NCI-H774 (cell line): ENCODE measurements at regions not wholly inside any gene's neighbourhood (a gene's known extent, or its start where the extent isn't known, plus 50 kb on each side); places are given as distances from the start of the nearest gene placed in this dataset.

Experiments
- DNase-seq: peaks from one replicate; lab custom pipeline; 2025; lab: John Stamatoyannopoulos, UW

DNA sequence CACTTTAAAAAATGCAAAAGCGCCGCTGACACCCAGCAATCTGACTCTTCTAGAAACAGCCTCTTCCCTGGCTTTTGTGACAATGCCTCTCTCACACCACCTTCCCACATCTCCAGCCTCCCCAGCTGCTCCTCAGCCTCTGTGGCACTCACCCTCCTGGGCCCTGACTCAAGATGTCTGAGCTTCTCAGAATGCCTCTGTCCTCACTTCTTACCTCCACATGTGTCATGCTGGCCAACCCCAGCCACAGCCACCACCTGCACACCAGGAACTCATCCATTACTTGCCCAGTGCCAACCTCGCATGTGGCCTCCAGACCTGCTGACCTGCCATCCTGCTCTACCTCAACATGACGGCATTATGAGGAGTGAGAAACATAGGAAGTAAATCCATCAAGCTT is 249.8 kb upstream of the RAB6C start:
- DNase-seq = no peak

DNA sequence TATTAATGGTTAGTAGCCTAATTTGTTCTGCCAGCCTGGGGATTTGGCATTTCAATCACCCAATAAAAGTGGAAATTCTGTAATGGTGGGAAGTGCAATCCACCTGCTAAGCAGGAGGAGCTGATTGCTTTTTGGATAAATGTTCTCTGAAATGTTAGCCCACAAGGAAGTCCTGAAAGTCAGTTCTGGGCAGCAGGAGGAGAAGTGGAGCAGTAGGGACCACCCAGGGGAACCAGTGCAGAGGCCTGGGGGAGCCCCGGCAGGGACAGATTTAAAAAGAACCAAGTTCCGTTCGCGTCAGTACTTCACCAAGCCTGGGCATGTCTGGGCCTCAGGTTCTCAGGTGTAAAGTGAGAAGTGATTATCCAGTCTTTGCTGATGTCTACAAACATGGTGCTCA is 248.5 kb upstream of the RAB6C start:
- DNase-seq = no peak

- no peak for DNase-seq
These were observed 247.4 kb upstream of the RAB6C start for GRCh38 chr2:129731907-129732629.

DNA sequence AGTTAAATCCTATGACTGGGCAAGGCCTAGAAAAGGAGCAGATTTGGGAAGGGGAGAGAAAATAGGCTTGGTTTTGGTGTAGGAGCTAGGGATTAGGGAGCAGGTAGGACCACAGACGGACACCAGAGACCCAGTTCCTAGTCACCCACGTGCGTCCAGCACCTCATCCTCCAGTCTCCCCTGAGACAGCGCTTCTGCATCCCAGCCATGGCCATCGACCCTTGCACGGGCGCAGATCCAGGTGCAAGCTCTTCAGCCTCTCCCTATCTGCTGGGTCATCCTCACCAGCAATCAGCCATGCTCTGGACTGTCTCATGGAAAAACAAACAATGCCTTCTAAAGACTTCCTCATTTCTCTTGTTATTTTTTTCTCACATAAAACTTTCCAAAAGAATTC is 246.8 kb upstream of the RAB6C start:
- no peak for DNase-seq

DNA sequence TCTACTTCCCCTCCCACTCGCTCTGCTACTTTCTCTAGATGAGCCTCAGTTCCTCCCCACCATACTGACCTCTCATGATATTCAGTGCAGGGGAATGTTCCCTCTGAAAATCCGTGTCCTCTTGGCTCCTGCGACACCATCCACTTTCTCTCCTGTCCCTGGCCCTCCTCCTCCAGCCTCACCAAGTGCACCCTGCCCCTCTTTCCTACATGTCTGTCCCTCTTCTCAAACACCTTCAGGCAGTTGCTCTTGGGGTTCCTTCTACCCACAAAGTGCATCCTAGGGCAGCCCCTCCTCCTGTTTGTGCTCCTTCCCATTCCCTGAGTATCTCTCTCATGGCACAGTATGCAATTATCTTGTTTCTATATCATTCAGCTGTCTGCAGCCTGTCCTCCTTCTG is 246.4 kb upstream of the RAB6C start:
- no peak for DNase-seq

GRCh38 chr2:129733579-129733978 is 245.9 kb upstream of the RAB6C start:
- no peak for DNase-seq

- DNase-seq = no peak
These were observed 245.0 kb upstream of the RAB6C start for GRCh38 chr2:129734343-129735034.

- no peak for DNase-seq
These were observed 243.9 kb upstream of the RAB6C start for GRCh38 chr2:129735576-129735975.

DNA sequence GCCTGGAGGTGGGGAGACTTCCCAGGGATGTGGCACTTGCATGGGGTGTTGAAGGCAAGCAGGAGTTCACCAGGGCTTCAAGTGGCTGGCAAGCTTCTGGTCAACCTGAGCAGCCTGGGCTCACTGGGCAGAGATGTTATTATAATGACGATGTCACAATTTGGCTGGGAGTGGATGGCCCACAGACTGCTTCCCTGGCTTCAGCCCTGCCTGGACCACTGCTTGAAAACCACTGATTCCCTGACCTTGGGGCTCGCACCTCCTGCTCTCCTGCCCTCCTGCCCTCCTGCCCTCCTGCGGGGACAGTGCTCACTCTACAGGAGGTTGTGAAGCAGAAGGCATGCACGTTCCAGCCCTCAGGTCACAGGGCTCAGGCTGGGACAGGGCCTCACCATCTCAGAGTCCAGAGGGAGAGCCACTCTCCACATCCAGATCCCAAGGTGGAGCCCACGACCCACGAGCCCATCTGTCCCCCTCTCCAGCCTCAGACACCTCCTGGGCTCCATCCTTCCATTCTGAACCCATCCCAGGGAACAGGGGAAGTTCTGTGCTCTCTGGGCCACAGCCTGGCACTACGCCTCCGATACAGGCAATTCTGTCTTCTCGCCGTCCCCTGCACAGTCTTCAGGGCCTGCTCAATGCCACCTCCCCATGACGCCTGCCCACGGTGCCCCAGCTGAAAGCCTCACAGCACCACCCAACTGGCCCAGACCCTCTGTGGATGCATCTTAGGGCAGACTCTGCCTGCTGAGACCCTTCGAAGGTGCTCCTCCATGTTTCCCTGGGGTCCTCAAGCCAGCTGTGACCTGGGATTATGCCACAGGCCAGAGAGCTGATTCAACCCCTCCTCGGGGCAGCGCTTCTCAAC is 241.6 kb upstream of the RAB6C start:
- no peak for DNase-seq

DNA sequence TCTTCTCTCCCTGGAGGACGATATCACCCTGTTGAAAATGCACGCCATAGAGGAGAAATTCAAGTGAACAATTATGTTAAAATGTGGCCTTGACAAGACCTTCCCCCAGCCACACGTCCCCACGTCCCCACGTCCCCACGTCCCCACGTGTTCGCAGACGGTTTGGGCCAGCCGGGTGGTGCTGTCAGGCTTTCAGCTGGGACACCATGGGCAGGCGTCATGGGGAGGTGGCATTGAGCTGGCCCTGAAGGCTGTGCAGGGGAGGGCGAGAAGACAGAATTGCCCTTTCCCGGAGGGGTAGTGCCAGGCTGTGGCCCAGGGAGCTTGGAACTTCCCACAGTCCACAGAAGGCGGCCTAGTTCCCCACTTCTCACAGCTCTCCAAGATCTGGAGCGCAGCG is 240.7 kb upstream of the RAB6C start:
- DNase-seq = no peak

GRCh38 chr2:129740504-129740903 is 239.0 kb upstream of the RAB6C start:
- no peak for DNase-seq

GRCh38 chr2:129741165-129741564 is 238.3 kb upstream of the RAB6C start:
- no peak for DNase-seq

GRCh38 chr2:129741623-129742022 is 237.8 kb upstream of the RAB6C start:
- no peak for DNase-seq

DNA sequence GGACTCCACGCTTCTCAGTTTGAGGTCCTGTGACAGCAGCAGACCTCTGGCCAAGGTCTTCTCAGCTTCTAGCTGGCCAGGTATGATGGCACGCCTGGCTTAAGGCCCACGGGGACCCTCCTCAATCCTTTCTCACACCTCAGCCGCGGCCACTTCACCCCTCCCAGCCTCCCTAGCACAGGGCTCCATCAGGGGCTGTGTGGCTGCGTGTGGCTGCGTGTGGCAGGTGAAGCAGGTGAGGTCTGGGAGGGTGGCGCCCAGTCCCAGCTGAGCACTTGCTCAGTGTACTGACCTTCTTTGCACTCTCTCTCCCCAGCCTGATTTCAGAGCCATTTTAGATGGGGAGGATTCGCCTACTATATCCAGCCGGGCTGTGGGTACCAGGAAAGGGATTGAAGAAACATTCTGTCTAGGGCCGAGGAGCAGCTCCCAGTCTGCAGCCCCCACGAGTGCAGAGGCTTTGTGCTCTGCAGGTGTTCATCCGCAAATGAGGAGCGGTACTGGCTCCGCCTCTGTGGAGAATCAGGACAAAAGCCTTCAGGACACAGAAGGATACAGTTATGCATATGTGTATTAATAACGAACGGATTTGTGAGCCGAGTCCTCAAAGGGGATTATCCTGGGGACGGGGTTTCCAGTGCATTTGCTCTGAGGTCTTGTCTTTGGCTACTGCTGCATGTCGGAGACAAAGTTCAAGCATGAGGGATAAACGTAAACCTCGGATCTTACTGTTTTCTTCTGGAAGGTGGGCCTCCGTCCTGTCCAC is 236.9 kb upstream of the RAB6C start:
- DNase-seq = no peak

DNA sequence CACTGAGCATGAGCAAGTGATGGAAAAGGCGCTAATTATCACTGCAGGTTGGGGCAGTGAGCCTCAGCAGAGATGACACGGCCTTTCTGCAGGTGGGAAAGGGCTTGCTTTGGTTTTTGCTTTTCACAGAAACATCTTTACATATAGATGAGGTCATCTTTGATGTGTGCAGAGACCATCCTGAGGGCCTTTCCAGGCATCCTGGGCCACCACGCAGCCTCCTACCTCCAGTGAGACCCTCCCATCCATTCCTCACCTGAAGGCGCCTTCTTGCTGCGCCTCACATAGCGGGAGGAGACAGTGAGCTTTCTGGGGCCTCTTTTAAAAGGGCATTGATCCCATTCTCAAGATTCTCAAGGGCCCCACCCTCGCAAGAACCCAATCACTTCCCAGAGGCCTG is 235.3 kb upstream of the RAB6C start:
- DNase-seq = no peak

- DNase-seq = no peak
These were observed 234.8 kb upstream of the RAB6C start for GRCh38 chr2:129744649-129745048.

GRCh38 chr2:129747500-129748125 is 231.9 kb upstream of the RAB6C start:
- no peak for DNase-seq

- DNase-seq = no peak
These were observed 231.2 kb upstream of the RAB6C start for GRCh38 chr2:129748250-129748649.

GRCh38 chr2:129748653-129749052 is 230.8 kb upstream of the RAB6C start:
- no peak for DNase-seq

DNA sequence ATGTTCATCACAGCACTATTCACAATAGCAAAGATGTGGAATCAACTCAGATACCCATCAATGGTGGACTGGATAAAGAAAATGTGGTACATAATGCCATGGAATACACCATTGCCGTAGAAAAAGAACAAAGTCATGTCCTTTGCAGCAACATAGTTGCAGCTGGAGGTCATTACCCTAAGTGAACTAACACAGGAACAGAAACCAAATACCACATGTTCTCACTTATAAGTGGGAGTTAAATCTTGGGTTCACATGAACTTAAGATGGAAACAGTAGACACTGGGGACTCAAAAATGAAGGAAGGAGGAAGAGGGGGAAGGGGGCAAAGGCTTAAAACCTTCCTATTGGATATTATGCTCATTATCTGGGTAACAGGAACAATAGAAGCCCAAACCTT is 228.1 kb upstream of the RAB6C start:
- no peak for DNase-seq

- DNase-seq = no peak
These were observed 227.3 kb upstream of the RAB6C start for GRCh38 chr2:129752176-129752575.

DNA sequence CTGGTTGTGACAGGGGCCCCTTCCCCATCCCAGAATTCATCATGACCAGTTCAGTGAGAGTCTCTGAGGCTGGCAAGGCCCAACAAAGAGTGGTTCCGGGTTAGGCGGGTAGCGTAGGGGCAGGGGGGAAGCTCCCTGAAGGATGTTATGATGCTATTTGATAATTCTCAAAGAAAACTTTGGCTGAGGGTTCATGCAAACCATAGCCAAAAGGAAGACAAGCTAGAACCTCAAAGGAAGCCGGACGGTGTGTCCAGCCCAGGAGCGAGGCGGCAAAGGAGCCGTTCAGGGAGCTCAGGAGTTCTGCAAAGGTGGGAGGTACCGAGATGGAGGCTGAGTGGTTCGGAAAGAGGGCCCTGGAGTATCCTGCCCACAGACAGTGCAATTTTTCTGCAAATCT is 226.8 kb upstream of the RAB6C start:
- DNase-seq = no peak
